Kidney (tissue), 13 donors: ENCODE measurements at regions not wholly inside any gene's neighbourhood (a gene's known extent, or its start where the extent isn't known, plus 50 kb on each side); places are given as distances from the start of the nearest gene placed in this dataset.

Experiments
- DNase-seq, 5 donors: peaks; one replicate each; pipeline ENCODE4 v3.0.0-alpha.2; 2013 to 2020
- FAIRE-seq: peaks from 2 replicates; lab custom pipeline; 2012; peaks lifted over from hg19 to GRCh38; lab: Jason Lieb, UNC
- H3K27ac ChIP-seq, 2 donors: one replicate each; pipeline ENCODE4 v1.7.0; 2013; ENCODE audit warnings: low read depth in 2 of 2, low read length in 2 of 2, inconsistent platforms in 1 of 2
- H3K27me3 ChIP-seq: one replicate; pipeline ENCODE4 v1.7.1; 2013; ENCODE audit warnings: low read length, inconsistent platforms; ENCODE audit not compliant: control insufficient read depth, insufficient read depth
- H3K36me3 ChIP-seq, 3 donors: one replicate each; pipeline versions ENCODE4 v1.7.0 to v1.7.1; 2013; ENCODE audit warnings: low read length in 3 of 3, control low read depth in 1 of 3, inconsistent platforms in 1 of 3; ENCODE audit not compliant: insufficient read depth in 3 of 3, control insufficient read depth in 2 of 3
- H3K4me1 ChIP-seq, 3 donors: one replicate each; pipeline versions ENCODE4 v1.7.0 to v1.7.1; 2013; ENCODE audit warnings: low read length in 3 of 3, inconsistent platforms in 1 of 3, low read depth in 1 of 3; ENCODE audit not compliant: control insufficient read depth in 2 of 3, insufficient read depth in 2 of 3
- H3K4me3 ChIP-seq, 3 donors: one replicate each; pipeline versions ENCODE4 v1.7.0 to v1.8.1; 2013; ENCODE audit warnings: low read length in 3 of 3, control low read depth in 1 of 3, inconsistent platforms in 1 of 3
- H3K9ac ChIP-seq, 3 donors: one replicate each; pipeline versions ENCODE4 v1.7.0 to v1.7.1; 2013; ENCODE audit warnings: low read length in 3 of 3, control low read depth in 1 of 3, inconsistent platforms in 1 of 3
- H3K9me3 ChIP-seq, 3 donors: one replicate each; pipeline versions ENCODE4 v1.7.0 to v1.7.1; 2013; ENCODE audit warnings: low read length in 3 of 3, control low read depth in 1 of 3, inconsistent platforms in 1 of 3; ENCODE audit not compliant: control insufficient read depth in 2 of 3, insufficient read depth in 1 of 3
- CTCF ChIP-seq: IDR thresholded peaks from 3 replicates; pipeline ENCODE4 v1.5.1; 2012; ENCODE audit warnings: mild to moderate bottlenecking, moderate library complexity, borderline replicate concordance; ENCODE audit not compliant: insufficient read depth; ENCODE audit errors: extremely low read depth
- intact Hi-C: fragments of 100-400 bp; cut with DNase I; formaldehyde crosslinking; loops from one replicate; pipeline ENCODE4 v1.11.1; 2022
- donor health status: control.
- donor health status: control.
- donor health status: control.
- donor health status: control.
- donor health status: control.
- donor health status: DM: yes; HTN: yes; CAD: no.
- donor health status: Normal renal cell carcinoma (clear cell type).

DNA sequence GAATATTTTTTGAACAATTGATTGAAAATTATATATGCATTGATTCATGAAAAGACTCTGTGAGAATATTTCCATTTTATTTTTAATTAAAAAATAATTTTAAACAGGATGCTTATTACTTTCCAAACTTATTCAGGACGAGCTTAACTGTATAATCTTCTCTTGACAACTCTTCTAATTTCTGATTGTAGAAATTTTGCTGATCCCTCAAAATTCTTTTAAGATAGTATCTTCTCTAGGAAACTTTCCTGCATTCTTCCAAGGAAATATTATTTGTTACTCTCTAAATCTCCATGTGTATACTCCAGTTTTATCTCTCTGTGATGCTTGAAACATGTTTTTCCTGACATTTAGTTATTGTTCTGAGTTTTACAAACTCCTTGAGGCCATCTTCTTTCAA is 197.2 kb downstream of the BCHE start:
- H3K9me3 ChIP-seq, result no peaks in the 10 kb centered on the region
- FAIRE-seq, result no peak
- no peak overlapping the region for H3K4me3 ChIP-seq
- H3K9ac ChIP-seq, result no peak overlapping the region
- H3K4me1 ChIP-seq, result no peaks in the 10 kb centered on the region
- intact Hi-C loops, result no loop called here
- H3K36me3 ChIP-seq, result no peaks in the 10 kb centered on the region
- no peak for TF ChIP-seq CTCF
- H3K27ac ChIP-seq, result no peak overlapping the region
- H3K27me3 ChIP-seq, result no peaks in the 10 kb centered on the region
- no peak for DNase-seq

GRCh38 chr3:165638034-165638433 is 199.2 kb downstream of the BCHE start:
- intact Hi-C loops, result no loop called here
- Histone ChIP-seq H3K4me3 (no peak overlapping the region), H3K4me1 (no peaks in the 10 kb centered on the region), H3K9ac (no peak overlapping the region), H3K9me3 (no peaks in the 10 kb centered on the region), H3K27me3 (no peaks in the 10 kb centered on the region), H3K36me3 (no peaks in the 10 kb centered on the region), H3K27ac (no peak overlapping the region)
- FAIRE-seq (no peak), DNase-seq (no peak)
- TF ChIP-seq CTCF, result no peak

DNA sequence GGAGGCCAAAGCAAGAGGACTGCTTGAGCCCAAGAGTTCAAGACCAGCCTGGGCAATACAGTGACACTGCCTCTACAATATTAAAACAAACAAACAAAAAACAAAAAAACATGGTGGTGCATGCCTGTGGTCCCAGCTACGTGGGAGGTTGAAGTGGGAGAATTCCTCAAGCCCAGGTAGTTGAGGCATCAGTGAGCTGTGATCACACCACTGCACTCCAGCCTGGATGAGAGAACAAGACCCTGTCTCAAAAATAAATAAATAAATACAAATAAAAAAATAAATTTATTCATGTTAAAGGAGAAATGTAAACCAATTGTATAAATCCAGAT is 200.6 kb downstream of the BCHE start:
- DNase-seq (no peak), FAIRE-seq (no peak)
- peak overlapping the region in 2 of 3 donors; percentile 23 to 26 for H3K4me3 ChIP-seq
- no peak overlapping the region for H3K9ac ChIP-seq
- no peak for TF ChIP-seq CTCF
- no peaks in the 10 kb centered on the region for H3K27me3 ChIP-seq
- no peak overlapping the region for H3K27ac ChIP-seq
- no peaks in the 10 kb centered on the region for H3K4me1 ChIP-seq
- H3K9me3 ChIP-seq, result no peaks in the 10 kb centered on the region
- intact Hi-C loops, result no loop called here
- H3K36me3 ChIP-seq, result no peaks in the 10 kb centered on the region
